Suppressor macrophage treated with lipopolysaccharide for 4 hours (primary cell): ENCODE measurements at regions not wholly inside any gene's neighbourhood (a gene's known extent, or its start where the extent isn't known, plus 50 kb on each side); places are given as distances from the start of the nearest gene placed in this dataset.
"Not testable (repeated sequence)": the region's sequence is repeated elsewhere in the genome, so short reads cannot be mapped to it uniquely, and the experiment has no call there.

Source experiments
- DNase-seq: peaks from one replicate; pipeline ENCODE4 v3.0.0-alpha.2; 2020

- DNase-seq: no peak
These were observed 168.6 kb upstream of the CDH4 start for GRCh38 chr20:61083431-61083830.

GRCh38 chr20:61086031-61086430 lies 166.0 kb upstream of the CDH4 start:
- no peak for DNase-seq

- DNase-seq: no peak
These were observed 161.5 kb upstream of the CDH4 start for GRCh38 chr20:61090541-61090940.

GRCh38 chr20:61092251-61092650 lies 159.8 kb upstream of the CDH4 start:
- DNase-seq: no peak

- no peak for DNase-seq
These were observed 157.5 kb upstream of the CDH4 start for GRCh38 chr20:61094581-61094980.

- DNase-seq: no peak
These were observed 155.6 kb upstream of the CDH4 start for GRCh38 chr20:61096463-61096862.

- DNase-seq: no peak
These were observed 152.3 kb upstream of the CDH4 start for GRCh38 chr20:61099806-61100205.

GRCh38 chr20:61100489-61100888 lies 151.6 kb upstream of the CDH4 start:
- DNase-seq: no peak

- not testable (repeated sequence) for DNase-seq
These were observed 150.7 kb upstream of the CDH4 start for GRCh38 chr20:61101321-61101720.

GRCh38 chr20:61104232-61104631 lies 147.8 kb upstream of the CDH4 start:
- DNase-seq: no peak

- no peak for DNase-seq
These were observed 146.7 kb upstream of the CDH4 start for GRCh38 chr20:61105395-61105794.

GRCh38 chr20:61106438-61106837 lies 145.6 kb upstream of the CDH4 start:
- DNase-seq: no peak

GRCh38 chr20:61109221-61109805 lies 142.7 kb upstream of the CDH4 start:
- no peak for DNase-seq

GRCh38 chr20:61112515-61112914 lies 139.5 kb upstream of the CDH4 start:
- DNase-seq: no peak

- no peak for DNase-seq
These were observed 138.3 kb upstream of the CDH4 start for GRCh38 chr20:61113731-61114130.

- DNase-seq: no peak
These were observed 137.4 kb upstream of the CDH4 start for GRCh38 chr20:61114493-61115175.

GRCh38 chr20:61115364-61116065 lies 136.5 kb upstream of the CDH4 start:
- DNase-seq: no peak

- no peak for DNase-seq
These were observed 134.3 kb upstream of the CDH4 start for GRCh38 chr20:61117725-61118124.

GRCh38 chr20:61118429-61119224 lies 133.4 kb upstream of the CDH4 start:
- no peak for DNase-seq

- DNase-seq: no peak
These were observed 132.8 kb upstream of the CDH4 start for GRCh38 chr20:61119273-61119672.

- peak; percentile 48 for DNase-seq
These were observed 132.2 kb upstream of the CDH4 start for GRCh38 chr20:61119794-61120410.

- peak; percentile 78 for DNase-seq
These were observed 131.2 kb upstream of the CDH4 start for GRCh38 chr20:61120595-61121515.
